DND-41 (cell line): ENCODE measurements at regions not wholly inside any gene's neighbourhood (a gene's known extent, or its start where the extent isn't known, plus 50 kb on each side); places are given as distances from the start of the nearest gene placed in this dataset.

Experiments
- ATAC-seq: fragments of 200-7000 bp; cut with Tn5 transposase; 3 replicates; pipeline ENCODE4 v1.9.1; 2021; ENCODE audit warnings: low read depth; ENCODE audit not compliant: insufficient read depth
- DNase-seq: peaks from one replicate; pipeline ENCODE4 v3.0.0-alpha.2; 2020
- H2AFZ ChIP-seq: 2 replicates; pipeline ENCODE4 v1.6.0; 2012; ENCODE audit warnings: low read depth, low read length
- H3K27ac ChIP-seq: 2 replicates; pipeline ENCODE4 v1.5.1; 2012; ENCODE audit warnings: low read length, inconsistent platforms
- H3K27me3 ChIP-seq: fragments of 200-600 bp; sonication (generic); 2 replicates; pipeline ENCODE4 v1.6.0; 2012; ENCODE audit warnings: low read length, mild to moderate bottlenecking, inconsistent platforms; ENCODE audit not compliant: insufficient read depth, poor library complexity
- H3K36me3 ChIP-seq: 2 replicates; pipeline ENCODE4 v1.5.1; 2012; ENCODE audit warnings: low read length, inconsistent platforms; ENCODE audit not compliant: insufficient read depth
- H3K4me1 ChIP-seq: 2 replicates; pipeline ENCODE4 v1.5.1; 2012; ENCODE audit warnings: mild to moderate bottlenecking, low read length; ENCODE audit not compliant: insufficient read depth
- H3K4me2 ChIP-seq: 2 replicates; pipeline ENCODE4 v1.6.0; 2012; ENCODE audit warnings: mild to moderate bottlenecking, moderate library complexity, low read length, inconsistent platforms; ENCODE audit not compliant: insufficient read depth
- H3K4me3 ChIP-seq, 2 experiments: fragments of 200-600 bp in 1 of 2; shearing (Covaris generic) in 1 of 2; 2 replicates each; pipeline ENCODE4 v1.5.1; 2012 to 2016; ENCODE audit warnings: inconsistent platforms in 2 of 2, low read length in 2 of 2, mild to moderate bottlenecking in 2 of 2, low read depth in 1 of 2, moderate library complexity in 1 of 2
- H3K79me2 ChIP-seq: 2 replicates; pipeline ENCODE4 v1.6.0; 2012; ENCODE audit warnings: low read length, inconsistent platforms; ENCODE audit not compliant: insufficient read depth
- H3K9ac ChIP-seq: 2 replicates; pipeline ENCODE4 v1.6.0; 2012; ENCODE audit warnings: low read depth, mild to moderate bottlenecking, inconsistent platforms, low read length, moderate library complexity
- H3K9me3 ChIP-seq: 2 replicates; pipeline ENCODE4 v1.5.1; 2012; ENCODE audit warnings: low read length, moderate library complexity, mild to moderate bottlenecking, inconsistent platforms; ENCODE audit not compliant: insufficient read depth, severe bottlenecking
- H4K20me1 ChIP-seq: 2 replicates; pipeline ENCODE4 v1.6.0; 2012; ENCODE audit warnings: low read length; ENCODE audit not compliant: insufficient read depth
- EZH2 ChIP-seq: IDR thresholded peaks from 3 replicates; pipeline ENCODE4 v1.6.1; 2012; ENCODE audit warnings: borderline replicate concordance, low read depth, mild to moderate bottlenecking, moderate library complexity, low read length, inconsistent platforms; ENCODE audit not compliant: severe bottlenecking
- TF ChIP-seq, protein P1 (sequence below): IDR thresholded peaks from 2 replicates; pipeline ENCODE4 v1.5.1; 2012; ENCODE audit warnings: borderline replicate concordance, low read length, moderate library complexity, mild to moderate bottlenecking; ENCODE audit not compliant: poor library complexity, severe bottlenecking; ENCODE audit errors: extremely low read depth

DNA sequence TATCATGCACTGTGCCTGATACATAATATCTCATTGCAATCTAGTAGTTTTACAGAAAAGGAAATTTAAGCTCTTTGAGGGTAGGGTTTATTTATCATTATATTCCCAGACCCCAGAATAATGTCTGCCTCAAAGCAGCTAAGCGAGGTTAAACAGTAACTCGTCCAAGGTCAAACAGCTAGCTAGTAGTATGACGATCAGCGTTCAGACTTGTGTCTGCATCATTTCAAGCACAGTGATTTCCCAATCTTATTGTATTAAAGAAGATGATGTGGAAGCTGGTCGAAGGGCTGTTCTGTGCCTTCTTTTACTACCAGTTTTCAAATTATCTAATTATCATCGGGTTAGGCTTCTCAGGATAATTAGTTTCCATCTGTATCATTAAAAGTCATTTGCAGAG, 55.1 kb upstream of the NFIB start:
- Histone ChIP-seq H3K4me1 (no peaks in the 10 kb centered on the region), H3K27me3 (no peaks in the 10 kb centered on the region), H3K9me3 (no peaks in the 10 kb centered on the region), H3K9ac (no peak overlapping the region), H3K4me3 (no peak overlapping the region), H4K20me1 (no peaks in the 10 kb centered on the region), H3K79me2 (no peaks in the 10 kb centered on the region), H3K27ac (no peak overlapping the region), H3K4me2 (no peak overlapping the region), H3K36me3 (no peaks in the 10 kb centered on the region), H2AFZ (no peak overlapping the region)
- DNase-seq = no peak
- TF ChIP-seq, protein P1, sequence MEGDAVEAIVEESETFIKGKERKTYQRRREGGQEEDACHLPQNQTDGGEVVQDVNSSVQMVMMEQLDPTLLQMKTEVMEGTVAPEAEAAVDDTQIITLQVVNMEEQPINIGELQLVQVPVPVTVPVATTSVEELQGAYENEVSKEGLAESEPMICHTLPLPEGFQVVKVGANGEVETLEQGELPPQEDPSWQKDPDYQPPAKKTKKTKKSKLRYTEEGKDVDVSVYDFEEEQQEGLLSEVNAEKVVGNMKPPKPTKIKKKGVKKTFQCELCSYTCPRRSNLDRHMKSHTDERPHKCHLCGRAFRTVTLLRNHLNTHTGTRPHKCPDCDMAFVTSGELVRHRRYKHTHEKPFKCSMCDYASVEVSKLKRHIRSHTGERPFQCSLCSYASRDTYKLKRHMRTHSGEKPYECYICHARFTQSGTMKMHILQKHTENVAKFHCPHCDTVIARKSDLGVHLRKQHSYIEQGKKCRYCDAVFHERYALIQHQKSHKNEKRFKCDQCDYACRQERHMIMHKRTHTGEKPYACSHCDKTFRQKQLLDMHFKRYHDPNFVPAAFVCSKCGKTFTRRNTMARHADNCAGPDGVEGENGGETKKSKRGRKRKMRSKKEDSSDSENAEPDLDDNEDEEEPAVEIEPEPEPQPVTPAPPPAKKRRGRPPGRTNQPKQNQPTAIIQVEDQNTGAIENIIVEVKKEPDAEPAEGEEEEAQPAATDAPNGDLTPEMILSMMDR = no peak
- no peak for TF ChIP-seq EZH2
- ATAC-seq = no peak

DNA sequence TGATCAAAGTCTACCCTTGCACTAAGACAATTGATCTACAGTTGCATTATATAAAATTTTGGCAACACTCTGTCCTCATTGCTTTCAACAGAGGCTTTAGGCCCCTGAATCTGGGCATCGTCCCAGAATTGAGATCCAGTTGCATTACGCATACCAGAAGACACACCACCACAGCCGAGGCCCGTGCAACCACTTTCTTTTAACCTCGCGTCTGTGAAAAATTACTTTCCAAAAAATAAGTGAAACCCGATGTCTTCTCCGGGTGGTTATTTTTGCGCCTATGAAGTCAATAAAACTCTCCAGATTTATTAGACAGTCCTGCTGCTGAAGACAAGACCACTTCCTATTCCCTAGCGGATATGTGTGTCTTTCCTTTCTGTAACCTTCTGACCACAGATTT, 52.1 kb upstream of the NFIB start:
- DNase-seq (no peak), ATAC-seq (no peak)
- Histone ChIP-seq H2AFZ (no peak overlapping the region), H3K9ac (no peak overlapping the region), H3K9me3 (no peaks in the 10 kb centered on the region), H3K4me2 (no peak overlapping the region), H3K4me3 (no peak overlapping the region), H3K4me1 (no peaks in the 10 kb centered on the region), H3K36me3 (no peaks in the 10 kb centered on the region), H3K27me3 (no peaks in the 10 kb centered on the region), H3K27ac (no peak overlapping the region), H4K20me1 (no peaks in the 10 kb centered on the region), H3K79me2 (no peaks in the 10 kb centered on the region)
- no peak for TF ChIP-seq EZH2
- TF ChIP-seq, protein P1 = no peak

DNA sequence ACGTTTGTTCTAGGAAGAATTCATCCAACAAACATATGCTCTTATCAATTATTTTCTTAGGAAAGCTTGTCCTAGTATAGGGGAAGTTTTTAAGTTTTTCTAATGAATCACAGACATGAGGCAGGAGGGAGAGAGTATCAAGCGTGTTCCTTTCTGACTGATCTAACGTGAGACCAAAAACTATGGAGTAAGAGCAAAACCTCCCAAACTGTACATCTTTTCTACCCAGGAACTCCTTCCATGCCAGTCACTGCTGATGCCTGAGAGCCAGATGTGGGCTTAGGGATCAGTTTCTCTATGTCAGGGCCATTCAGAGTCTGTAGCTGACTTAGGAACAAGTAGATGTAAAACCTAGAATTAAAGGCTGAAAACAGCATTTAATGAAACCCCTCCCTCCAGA, 51.7 kb upstream of the NFIB start:
- no peak for ATAC-seq
- Histone ChIP-seq H3K27ac (no peak overlapping the region), H4K20me1 (no peaks in the 10 kb centered on the region), H3K9ac (no peak overlapping the region), H3K4me2 (no peak overlapping the region), H3K4me1 (no peaks in the 10 kb centered on the region), H3K79me2 (no peaks in the 10 kb centered on the region), H2AFZ (no peak overlapping the region), H3K36me3 (no peaks in the 10 kb centered on the region), H3K4me3 (no peak overlapping the region), H3K9me3 (no peaks in the 10 kb centered on the region), H3K27me3 (no peaks in the 10 kb centered on the region)
- no peak for TF ChIP-seq EZH2
- TF ChIP-seq, protein P1 = no peak
- no peak for DNase-seq
